KBM-7 (cell line): ENCODE measurements at regions not wholly inside any gene's neighbourhood (a gene's known extent, or its start where the extent isn't known, plus 50 kb on each side); places are given as distances from the start of the nearest gene placed in this dataset.

ENCODE experiments used
- DNase-seq: peaks from one replicate; pipeline ENCODE4 v3.0.0-alpha.2; 2015
- in situ Hi-C: fragments of 300-500 bp; cut with MboI; formaldehyde crosslinking; loops from 2 replicates; pipeline ENCODE4 v1.14.3; 2020; ENCODE audit warnings: low sequenced_read_pairs, low pct_unique_long_range_greater_than_20kb, mixed read lengths

GRCh38 chr5:56480705-56481427 is 247.7 kb upstream of the ANKRD55 start:
- in situ Hi-C loops, result no loop called here
- DNase-seq, result peak; percentile 31

GRCh38 chr5:56480078-56480704 is 247.1 kb upstream of the ANKRD55 start:
- in situ Hi-C loops, result no loop called here
- peak; percentile 12 for DNase-seq

- peak; percentile 10 for DNase-seq
- in situ Hi-C loops, result no loop called here
Measured at GRCh38 chr5:56479696-56480077, 246.6 kb upstream of the ANKRD55 start.

- DNase-seq, result no peak
- in situ Hi-C loops, result no loop called here
Measured at GRCh38 chr5:56479126-56479525, 246.0 kb upstream of the ANKRD55 start.

GRCh38 chr5:56478062-56478461 is 244.9 kb upstream of the ANKRD55 start:
- in situ Hi-C loops, result no loop called here
- DNase-seq, result no peak

- no peak for DNase-seq
- in situ Hi-C loops, result no loop called here
Measured at GRCh38 chr5:56476487-56476856, 243.3 kb upstream of the ANKRD55 start.

- in situ Hi-C loops, result no loop called here
- DNase-seq, result no peak
Measured at GRCh38 chr5:56475689-56476486, 242.8 kb upstream of the ANKRD55 start.

GRCh38 chr5:56471707-56472106 is 238.6 kb upstream of the ANKRD55 start:
- no peak for DNase-seq
- in situ Hi-C loops, result no loop called here

GRCh38 chr5:56470007-56470406 is 236.9 kb upstream of the ANKRD55 start:
- in situ Hi-C loops, result no loop called here

GRCh38 chr5:56468277-56468676 is 235.1 kb upstream of the ANKRD55 start:
- no peak for DNase-seq
- in situ Hi-C loops, result no loop called here

More at GRCh38 chr5:56470007-56470406, 236.9 kb upstream of the ANKRD55 start:
- DNase-seq, result no peak

- in situ Hi-C loops, result no loop called here
- DNase-seq, result no peak
Measured at GRCh38 chr5:56467176-56467717, 234.1 kb upstream of the ANKRD55 start.

- in situ Hi-C loops, result no loop called here
- DNase-seq, result peak; percentile 17
Measured at GRCh38 chr5:56466136-56466816, 233.1 kb upstream of the ANKRD55 start.

- in situ Hi-C loops, result no loop called here
- DNase-seq, result no peak
Measured at GRCh38 chr5:56465769-56466135, 232.6 kb upstream of the ANKRD55 start.

GRCh38 chr5:56464935-56465768 is 232.0 kb upstream of the ANKRD55 start:
- in situ Hi-C loops, result no loop called here
- DNase-seq, result no peak

GRCh38 chr5:56463944-56464571 is 230.9 kb upstream of the ANKRD55 start:
- no peak for DNase-seq
- in situ Hi-C loops, result no loop called here

GRCh38 chr5:56461584-56461983 is 228.5 kb upstream of the ANKRD55 start:
- no peak for DNase-seq
- in situ Hi-C loops, result no loop called here

GRCh38 chr5:56460681-56461191 is 227.6 kb upstream of the ANKRD55 start:
- DNase-seq, result no peak
- in situ Hi-C loops, result no loop called here

GRCh38 chr5:56460195-56460546 is 227.0 kb upstream of the ANKRD55 start:
- no peak for DNase-seq
- in situ Hi-C loops, result no loop called here
